HG03439 (cell line): ENCODE measurements at regions not wholly inside any gene's neighbourhood (a gene's known extent, or its start where the extent isn't known, plus 50 kb on each side); places are given as distances from the start of the nearest gene placed in this dataset.
A peak's percentile ranks its signal among the peaks of the same experiment; 100 is the strongest.

Experiments
- ATAC-seq: cut with Tn5 transposase; IDR thresholded peaks from one replicate; pipeline ENCODE4 v1.9.1; 2021; ENCODE audit warnings: mild to moderate bottlenecking, moderate library complexity; ENCODE audit not compliant: unreplicated experiment

- no peak for ATAC-seq
Observed at GRCh38 chr11:112795911-112796649, 165.1 kb upstream of the NCAM1 start.

- no peak for ATAC-seq
Observed at GRCh38 chr11:112797092-112797491, 164.1 kb upstream of the NCAM1 start.

GRCh38 chr11:112797648-112798293 is 163.4 kb upstream of the NCAM1 start:
- peak; percentile 63 for ATAC-seq

GRCh38 chr11:112801025-112801816 is 160.0 kb upstream of the NCAM1 start:
- no peak for ATAC-seq

- no peak for ATAC-seq
Observed at GRCh38 chr11:112801817-112802088, 159.5 kb upstream of the NCAM1 start.

- no peak for ATAC-seq
Observed at GRCh38 chr11:112805658-112806057, 155.6 kb upstream of the NCAM1 start.

GRCh38 chr11:112806256-112806655 is 155.0 kb upstream of the NCAM1 start:
- ATAC-seq = no peak

GRCh38 chr11:112806876-112807275 is 154.3 kb upstream of the NCAM1 start:
- no peak for ATAC-seq

GRCh38 chr11:112809429-112809828 is 151.8 kb upstream of the NCAM1 start:
- no peak for ATAC-seq

GRCh38 chr11:112810951-112811350 is 150.3 kb upstream of the NCAM1 start:
- no peak for ATAC-seq

- ATAC-seq = no peak
Observed at GRCh38 chr11:112811783-112812182, 149.4 kb upstream of the NCAM1 start.

- no peak for ATAC-seq
Observed at GRCh38 chr11:112812729-112813128, 148.5 kb upstream of the NCAM1 start.

- ATAC-seq = no peak
Observed at GRCh38 chr11:112814168-112814567, 147.1 kb upstream of the NCAM1 start.

- ATAC-seq = no peak
Observed at GRCh38 chr11:112817376-112817775, 143.8 kb upstream of the NCAM1 start.

GRCh38 chr11:112822478-112823274 is 138.5 kb upstream of the NCAM1 start:
- ATAC-seq = no peak

- ATAC-seq = no peak
Observed at GRCh38 chr11:112826026-112826425, 135.2 kb upstream of the NCAM1 start.

GRCh38 chr11:112826788-112827187 is 134.4 kb upstream of the NCAM1 start:
- ATAC-seq = no peak

- ATAC-seq = no peak
Observed at GRCh38 chr11:112828421-112828820, 132.8 kb upstream of the NCAM1 start.

- no peak for ATAC-seq
Observed at GRCh38 chr11:112829971-112830654, 131.1 kb upstream of the NCAM1 start.

GRCh38 chr11:112831041-112831440 is 130.2 kb upstream of the NCAM1 start:
- ATAC-seq = no peak
